ENCODE measurements at regions not wholly inside any gene's neighbourhood (a gene's known extent, or its start where the extent isn't known, plus 50 kb on each side); places are given as distances from the start of the nearest gene placed in this dataset.
"Not testable (repeated sequence)": the region's sequence is repeated elsewhere in the genome, so short reads cannot be mapped to it uniquely, and the experiment has no call there.

DNA sequence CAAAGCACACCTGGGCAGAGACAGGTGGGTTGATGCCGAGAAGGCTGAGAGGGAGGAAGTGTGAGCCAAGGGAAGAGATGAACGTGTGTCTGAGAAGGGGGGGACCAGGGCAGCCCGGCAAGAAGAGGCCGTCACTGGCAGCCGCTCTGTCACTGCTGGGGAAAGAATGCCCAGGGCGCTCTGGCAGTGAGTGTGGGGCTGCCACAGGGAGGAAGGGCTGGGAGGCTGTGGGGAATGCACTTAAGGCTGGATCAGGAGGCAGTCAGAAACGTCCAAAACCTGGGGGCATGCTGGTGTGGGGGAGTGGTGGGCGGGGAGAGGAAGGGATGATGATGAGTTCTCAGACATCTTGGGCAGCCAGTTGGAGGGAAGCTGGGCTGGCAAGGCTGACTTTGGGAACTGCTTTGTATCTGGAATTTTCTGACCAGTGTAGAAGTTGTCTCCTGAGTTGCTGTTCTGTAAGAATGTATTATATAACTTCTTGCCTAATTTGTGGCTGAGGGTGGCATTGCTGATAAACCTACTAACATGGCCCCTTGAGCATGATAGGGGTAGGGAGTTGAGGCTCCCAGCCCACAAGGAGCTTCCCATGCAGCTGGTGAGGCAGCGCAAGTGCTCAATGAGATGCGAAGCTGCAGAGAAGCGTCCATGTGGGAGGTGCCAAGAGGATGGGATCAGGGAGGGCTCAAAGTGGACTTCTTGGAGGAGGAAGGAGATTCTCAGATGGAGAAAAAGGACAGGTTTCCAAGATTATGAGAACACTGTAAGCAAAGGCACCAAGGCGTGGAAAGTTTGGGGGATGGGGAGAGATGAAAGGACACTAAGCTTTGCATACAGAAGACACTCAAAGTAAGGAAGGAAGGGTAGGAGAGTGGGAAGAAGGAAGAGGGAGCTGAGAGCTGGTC, 185.1 kb upstream of the HAAO start:
- Histone ChIP-seq H3K9me3 (ENCODE audit: control insufficient read depth in 2 of 2, insufficient read depth in 1 of 2, low read length in 1 of 2) (peaks cover 0 to 13% of the 10 kb centered on the region in 2 donors), H3K4me1 (ENCODE audit: control insufficient read depth in 2 of 2, insufficient read depth in 2 of 2, low read length in 2 of 2) (peaks cover 21 to 76% of the 10 kb centered on the region in 2 donors), H3K4me3 (ENCODE audit: low read length in 2 of 2) (no peak overlapping the region), H3K27me3 (ENCODE audit: control insufficient read depth in 2 of 2, insufficient read depth in 1 of 2, low read length in 1 of 2) (no peaks in the 10 kb centered on the region), H3K36me3 (ENCODE audit: control insufficient read depth in 2 of 2, insufficient read depth in 2 of 2, low read length in 1 of 2) (no peaks in the 10 kb centered on the region), H3K27ac (ENCODE audit: low read depth in 1 of 2, low read length in 1 of 2) (peak overlapping the region; percentile 33 to 50)
- peak in 3 of 9 donors; percentile 41 to 75 (median 54) for DNase-seq (ENCODE audit: low read depth in 6 of 9, low spot score in 9 of 9)
- WGBS, result 51% methylated on average over 12 of the region's 12 CpGs

DNA sequence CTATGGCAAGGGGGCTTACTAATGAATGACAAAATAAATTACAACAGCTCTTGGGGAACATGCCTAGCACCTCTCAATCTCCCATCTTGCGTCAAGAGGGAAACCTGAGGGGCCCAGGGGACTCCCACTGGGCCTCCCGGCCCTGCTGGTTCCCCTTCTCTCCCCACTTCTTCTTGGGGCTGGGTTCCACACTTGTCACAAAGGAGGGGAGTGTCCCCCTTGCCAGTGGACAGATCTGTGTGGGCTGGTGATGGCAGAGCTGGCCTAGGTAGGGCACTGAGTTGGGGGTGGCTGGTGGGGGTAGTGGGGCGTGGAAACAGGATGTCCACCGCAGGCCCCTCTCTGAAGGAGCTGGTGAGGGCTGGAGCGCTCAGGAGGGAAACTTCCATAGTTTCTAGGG, 184.0 kb upstream of the HAAO start:
- no peak overlapping the region for H3K27ac ChIP-seq (ENCODE audit: low read depth in 1 of 2, low read length in 1 of 2)
- peaks cover 21 to 81% of the 10 kb centered on the region in 2 donors for H3K4me1 ChIP-seq (ENCODE audit: control insufficient read depth in 2 of 2, insufficient read depth in 2 of 2, low read length in 2 of 2)
- WGBS, result 82% methylated on average over 5 of the region's 5 CpGs
- no peaks in the 10 kb centered on the region for H3K36me3 ChIP-seq (ENCODE audit: control insufficient read depth in 2 of 2, insufficient read depth in 2 of 2, low read length in 1 of 2)
- no peak overlapping the region for H3K4me3 ChIP-seq (ENCODE audit: low read length in 2 of 2)
- no peaks in the 10 kb centered on the region for H3K27me3 ChIP-seq (ENCODE audit: control insufficient read depth in 2 of 2, insufficient read depth in 1 of 2, low read length in 1 of 2)
- DNase-seq (ENCODE audit: low read depth in 6 of 9, low spot score in 9 of 9), result no peak
- H3K9me3 ChIP-seq (ENCODE audit: control insufficient read depth in 2 of 2, insufficient read depth in 1 of 2, low read length in 1 of 2), result peaks cover 0 to 14% of the 10 kb centered on the region in 2 donors

DNA sequence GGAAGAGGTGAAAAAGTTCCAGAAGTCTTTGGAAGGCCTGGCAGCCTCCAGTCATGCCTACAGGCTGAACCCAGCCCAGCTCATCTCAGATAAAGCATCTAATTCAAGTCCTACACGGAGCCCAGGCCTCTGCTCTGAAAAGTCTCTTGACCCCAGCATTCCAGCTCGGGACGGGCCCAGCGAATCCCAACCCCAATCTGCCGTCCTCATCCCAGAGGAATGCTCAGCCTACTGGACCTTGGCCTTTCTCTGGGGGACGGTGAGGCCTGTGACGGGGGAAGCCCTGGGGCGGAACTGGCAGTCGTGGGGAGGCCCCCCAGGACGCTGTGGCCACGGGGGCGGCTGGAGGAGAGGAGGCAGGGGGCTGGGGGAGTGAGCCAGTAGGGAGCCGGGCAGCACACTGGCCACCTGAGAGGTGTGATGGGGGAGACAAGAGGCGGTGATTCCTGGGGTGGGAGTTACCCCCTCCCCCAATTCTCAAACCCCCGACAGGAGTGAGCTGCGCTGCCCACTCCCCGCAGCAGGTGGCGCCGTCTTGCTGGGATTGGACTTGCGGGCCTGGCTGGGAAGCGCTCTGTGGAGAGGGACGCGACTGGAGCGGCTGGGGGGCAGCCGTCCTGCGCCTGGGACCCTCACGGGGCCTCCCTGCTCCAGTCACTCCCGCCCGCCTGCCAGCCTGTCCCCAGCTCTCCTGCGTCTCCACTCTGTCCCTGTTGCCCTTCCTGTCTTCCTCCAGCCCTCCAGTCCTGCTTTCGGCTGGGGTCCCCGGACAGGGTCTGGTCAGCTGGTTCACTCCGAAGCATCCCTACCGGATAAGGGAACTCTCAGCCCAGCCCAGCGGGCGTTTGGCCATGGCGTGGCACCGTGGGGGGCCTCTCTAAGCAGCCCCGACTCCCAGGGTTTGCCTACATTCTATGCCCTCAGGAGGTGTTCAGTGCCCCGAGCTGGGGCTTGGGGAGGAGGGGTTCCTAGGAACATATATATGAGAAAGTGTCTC, 182.6 kb upstream of the HAAO start:
- DNase-seq (ENCODE audit: low read depth in 6 of 9, low spot score in 9 of 9), result peak in 3 of 9 donors; percentile 61 to 74 (median 74)
- peak overlapping the region in 1 of 2 donors; percentile 5 for H3K4me3 ChIP-seq (ENCODE audit: low read length in 2 of 2)
- 67% methylated on average over 40 of the region's 40 CpGs for WGBS
- H3K36me3 ChIP-seq (ENCODE audit: control insufficient read depth in 2 of 2, insufficient read depth in 2 of 2, low read length in 1 of 2), result no peaks in the 10 kb centered on the region
- peaks cover 21 to 80% of the 10 kb centered on the region in 2 donors for H3K4me1 ChIP-seq (ENCODE audit: control insufficient read depth in 2 of 2, insufficient read depth in 2 of 2, low read length in 2 of 2)
- H3K27ac ChIP-seq (ENCODE audit: low read depth in 1 of 2, low read length in 1 of 2), result peak overlapping the region in 1 of 2 donors; percentile 43
- peaks cover 0 to 14% of the 10 kb centered on the region in 2 donors for H3K9me3 ChIP-seq (ENCODE audit: control insufficient read depth in 2 of 2, insufficient read depth in 1 of 2, low read length in 1 of 2)
- H3K27me3 ChIP-seq (ENCODE audit: control insufficient read depth in 2 of 2, insufficient read depth in 1 of 2, low read length in 1 of 2), result no peaks in the 10 kb centered on the region

DNA sequence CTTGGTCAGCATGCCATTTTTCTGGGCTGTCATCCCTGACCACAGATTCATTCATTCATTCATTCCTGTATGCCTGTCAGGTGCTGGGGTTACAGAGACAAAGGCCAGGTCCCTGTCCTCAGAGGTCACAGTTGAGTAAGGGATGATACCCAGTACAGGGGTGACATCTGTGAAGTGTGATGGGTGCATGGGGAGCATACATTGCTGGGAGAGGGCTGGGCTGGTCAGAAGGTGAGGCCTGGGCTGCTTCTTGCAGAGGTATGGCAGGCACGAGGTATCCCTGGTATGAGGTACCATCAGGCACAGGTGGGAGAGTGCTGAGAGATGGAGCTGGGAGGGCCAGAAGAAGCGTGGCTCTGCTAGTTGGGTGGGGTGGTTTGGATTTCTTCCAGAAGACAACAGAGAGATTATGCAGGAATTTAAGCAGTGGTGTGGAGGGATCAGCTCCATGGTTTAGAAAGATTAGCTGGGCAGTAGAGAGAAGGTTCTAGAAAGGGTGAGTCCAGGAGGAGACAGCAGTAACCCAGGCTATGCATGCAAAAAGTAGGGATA, 181.9 kb upstream of the HAAO start:
- Histone ChIP-seq H3K27me3 (ENCODE audit: control insufficient read depth in 2 of 2, insufficient read depth in 1 of 2, low read length in 1 of 2) (no peaks in the 10 kb centered on the region), H3K27ac (ENCODE audit: low read depth in 1 of 2, low read length in 1 of 2) (no peak overlapping the region), H3K36me3 (ENCODE audit: control insufficient read depth in 2 of 2, insufficient read depth in 2 of 2, low read length in 1 of 2) (no peaks in the 10 kb centered on the region), H3K4me3 (ENCODE audit: low read length in 2 of 2) (no peak overlapping the region), H3K4me1 (ENCODE audit: control insufficient read depth in 2 of 2, insufficient read depth in 2 of 2, low read length in 2 of 2) (peaks cover 21 to 79% of the 10 kb centered on the region in 2 donors), H3K9me3 (ENCODE audit: control insufficient read depth in 2 of 2, insufficient read depth in 1 of 2, low read length in 1 of 2) (peaks cover 0 to 14% of the 10 kb centered on the region in 2 donors)
- no peak for DNase-seq (ENCODE audit: low read depth in 6 of 9, low spot score in 9 of 9)
- 85% methylated on average over 2 of the region's 2 CpGs for WGBS

GRCh38 chr2:42973726-42974125, 181.3 kb upstream of the HAAO start:
- Histone ChIP-seq H3K27ac (ENCODE audit: low read depth in 1 of 2, low read length in 1 of 2) (no peak overlapping the region), H3K36me3 (ENCODE audit: control insufficient read depth in 2 of 2, insufficient read depth in 2 of 2, low read length in 1 of 2) (no peaks in the 10 kb centered on the region), H3K4me1 (ENCODE audit: control insufficient read depth in 2 of 2, insufficient read depth in 2 of 2, low read length in 2 of 2) (peaks cover 21 to 78% of the 10 kb centered on the region in 2 donors), H3K4me3 (ENCODE audit: low read length in 2 of 2) (no peak overlapping the region), H3K9me3 (ENCODE audit: control insufficient read depth in 2 of 2, insufficient read depth in 1 of 2, low read length in 1 of 2) (peaks cover 0 to 14% of the 10 kb centered on the region in 2 donors), H3K27me3 (ENCODE audit: control insufficient read depth in 2 of 2, insufficient read depth in 1 of 2, low read length in 1 of 2) (no peaks in the 10 kb centered on the region)
- WGBS, result 92% methylated on average over 3 of the region's 3 CpGs
- DNase-seq (ENCODE audit: low read depth in 6 of 9, low spot score in 9 of 9), result no peak

DNA sequence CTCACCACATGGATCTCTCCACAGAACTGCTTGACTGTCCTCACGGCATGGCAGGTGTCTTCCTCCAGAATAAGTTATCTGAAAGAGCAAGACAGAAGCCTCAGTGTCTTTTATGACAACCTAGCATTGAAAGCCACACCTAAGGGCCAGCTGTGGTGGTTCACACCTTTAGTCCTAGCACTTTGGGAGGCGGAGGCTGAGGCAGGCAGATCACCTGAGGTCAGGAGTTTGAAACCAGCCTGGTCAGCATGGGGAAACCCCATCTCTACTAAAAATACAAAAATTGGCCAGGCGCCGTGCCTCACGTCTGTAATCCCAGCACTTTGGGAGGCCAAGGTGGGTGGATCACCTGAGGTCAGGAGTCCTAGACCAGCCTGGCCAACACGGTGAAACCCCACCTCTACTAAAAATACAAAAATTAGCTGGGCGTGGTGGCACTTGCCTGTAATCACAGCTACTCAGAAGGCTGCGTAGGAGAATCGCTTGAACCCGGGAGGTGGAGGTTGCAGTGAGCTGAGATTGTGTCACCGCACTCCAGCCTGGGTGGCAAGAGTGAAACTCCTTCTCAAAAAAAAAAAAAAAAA, 180.6 kb upstream of the HAAO start:
- Histone ChIP-seq H3K9me3 (ENCODE audit: control insufficient read depth in 2 of 2, insufficient read depth in 1 of 2, low read length in 1 of 2) (peaks cover 0 to 14% of the 10 kb centered on the region in 2 donors), H3K4me1 (ENCODE audit: control insufficient read depth in 2 of 2, insufficient read depth in 2 of 2, low read length in 2 of 2) (peaks cover 22 to 79% of the 10 kb centered on the region in 2 donors)
- not testable (repeated sequence) for DNase-seq (ENCODE audit: low read depth in 6 of 9, low spot score in 9 of 9); H3K36me3 ChIP-seq (ENCODE audit: control insufficient read depth in 2 of 2, insufficient read depth in 2 of 2, low read length in 1 of 2); H3K27me3 ChIP-seq (ENCODE audit: control insufficient read depth in 2 of 2, insufficient read depth in 1 of 2, low read length in 1 of 2); H3K27ac ChIP-seq (ENCODE audit: low read depth in 1 of 2, low read length in 1 of 2); H3K4me3 ChIP-seq (ENCODE audit: low read length in 2 of 2)
- WGBS, result 92% methylated on average over 11 of the region's 11 CpGs

DNA sequence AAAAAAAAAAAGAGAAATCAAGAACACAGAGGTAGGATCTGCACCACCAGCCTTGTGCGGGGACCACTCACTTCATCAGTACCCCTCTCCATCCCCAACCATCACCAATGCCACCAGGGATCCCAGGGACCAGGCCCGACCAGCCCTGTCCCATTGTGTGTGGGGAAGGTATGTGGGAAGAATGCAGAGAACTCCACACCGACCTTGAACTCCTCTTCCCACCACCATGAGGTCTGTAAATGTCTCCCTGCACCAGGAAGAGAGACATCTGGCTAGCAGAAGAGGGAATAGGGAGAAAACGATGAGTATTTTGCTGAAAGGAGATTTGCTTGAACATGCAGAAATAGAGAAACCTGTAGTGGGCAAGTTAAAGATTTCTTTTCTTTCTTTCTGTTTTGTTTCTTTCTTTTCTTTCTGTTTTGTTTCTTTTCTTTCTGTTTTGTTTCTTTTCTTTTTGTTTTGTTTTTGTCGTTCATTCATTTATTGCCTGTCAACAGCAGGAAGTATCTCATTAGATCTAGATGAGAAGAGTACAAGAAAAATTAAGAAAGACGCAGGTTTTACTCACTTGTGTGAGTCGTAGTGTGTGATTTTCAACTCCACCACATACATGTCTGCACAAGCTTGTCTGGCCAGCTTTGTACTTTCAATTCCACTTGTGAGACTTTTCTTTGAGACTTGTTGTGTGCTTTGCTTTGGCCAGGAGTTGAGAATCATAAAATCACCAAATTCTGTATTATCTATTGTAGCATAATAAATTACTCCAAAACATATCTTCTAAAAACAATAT, 179.8 kb upstream of the HAAO start:
- 91% methylated on average over 7 of the region's 7 CpGs for WGBS
- H3K4me1 ChIP-seq (ENCODE audit: control insufficient read depth in 2 of 2, insufficient read depth in 2 of 2, low read length in 2 of 2), result peaks cover 16 to 79% of the 10 kb centered on the region in 2 donors
- peak overlapping the region; percentile 41 to 76 for H3K27ac ChIP-seq (ENCODE audit: low read depth in 1 of 2, low read length in 1 of 2)

DNA sequence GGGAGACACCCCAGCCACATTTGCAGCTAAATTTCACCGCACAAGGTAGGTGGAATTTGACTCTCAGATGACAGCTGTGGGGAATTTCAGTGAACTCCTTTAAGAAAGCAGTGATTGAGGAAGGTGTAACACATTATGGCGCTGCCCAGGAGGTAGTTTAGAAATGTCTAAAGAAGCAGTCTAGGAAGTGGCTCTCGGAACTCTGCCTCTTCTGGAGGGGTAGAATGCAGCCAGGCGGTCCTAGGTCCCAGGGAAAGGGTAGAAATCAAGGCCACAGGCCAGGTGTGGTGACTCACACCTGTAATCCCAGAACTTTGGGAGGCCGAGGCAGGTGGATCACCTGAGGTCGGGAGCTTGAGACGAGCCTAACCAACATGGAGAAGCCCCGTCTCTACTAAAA, 179.0 kb upstream of the HAAO start:
- Histone ChIP-seq H3K27me3 (ENCODE audit: control insufficient read depth in 2 of 2, insufficient read depth in 1 of 2, low read length in 1 of 2) (no peaks in the 10 kb centered on the region), H3K4me1 (ENCODE audit: control insufficient read depth in 2 of 2, insufficient read depth in 2 of 2, low read length in 2 of 2) (peaks cover 9 to 73% of the 10 kb centered on the region in 2 donors)
- 94% methylated on average over 8 of the region's 8 CpGs for WGBS

More for the DNA sequence above, 179.8 kb upstream of the HAAO start:
- H3K36me3 ChIP-seq (ENCODE audit: control insufficient read depth in 2 of 2, insufficient read depth in 2 of 2, low read length in 1 of 2), result no peaks in the 10 kb centered on the region
- no peak for DNase-seq (ENCODE audit: low read depth in 6 of 9, low spot score in 9 of 9)
- H3K9me3 ChIP-seq (ENCODE audit: control insufficient read depth in 2 of 2, insufficient read depth in 1 of 2, low read length in 1 of 2), result peaks cover 0 to 14% of the 10 kb centered on the region in 2 donors
- H3K27me3 ChIP-seq (ENCODE audit: control insufficient read depth in 2 of 2, insufficient read depth in 1 of 2, low read length in 1 of 2), result no peaks in the 10 kb centered on the region
- H3K4me3 ChIP-seq (ENCODE audit: low read length in 2 of 2), result no peak overlapping the region

More for the DNA sequence above, 179.0 kb upstream of the HAAO start:
- Histone ChIP-seq H3K4me3 (ENCODE audit: low read length in 2 of 2) (no peak overlapping the region), H3K36me3 (ENCODE audit: control insufficient read depth in 2 of 2, insufficient read depth in 2 of 2, low read length in 1 of 2) (no peaks in the 10 kb centered on the region), H3K9me3 (ENCODE audit: control insufficient read depth in 2 of 2, insufficient read depth in 1 of 2, low read length in 1 of 2) (peaks cover 0 to 14% of the 10 kb centered on the region in 2 donors), H3K27ac (ENCODE audit: low read depth in 1 of 2, low read length in 1 of 2) (peak overlapping the region in 1 of 2 donors; percentile 62)
- no peak for DNase-seq (ENCODE audit: low read depth in 6 of 9, low spot score in 9 of 9)

Measured in thymus (tissue), 11 donors.